ENCODE measurements at regions not wholly inside any gene's neighbourhood (a gene's known extent, or its start where the extent isn't known, plus 50 kb on each side); places are given as distances from the start of the nearest gene placed in this dataset.

DNA sequence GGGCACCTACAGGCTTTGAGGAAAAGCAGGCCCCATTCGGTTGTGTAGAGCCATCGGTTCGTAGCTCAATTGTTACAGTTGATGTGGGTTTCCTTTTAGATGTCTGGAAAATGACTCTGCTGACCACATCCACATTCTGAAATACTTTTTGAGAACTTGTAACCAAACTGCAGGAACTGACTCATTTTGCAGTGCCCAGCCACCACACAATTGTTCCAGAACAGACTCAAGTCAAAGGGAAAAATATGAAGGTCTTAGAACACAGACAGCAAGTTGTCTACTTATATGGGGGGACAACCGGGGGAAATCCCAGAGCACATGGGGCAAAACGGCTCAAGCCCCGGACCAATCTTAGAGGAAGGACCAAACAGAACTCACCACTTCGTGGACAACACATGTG is 557.6 kb upstream of the DIPK2B start:
- no peaks in the 10 kb centered on the region for H3K9me3 ChIP-seq (replicated peaks; ENCODE audit: control insufficient read depth, insufficient read depth, low read depth, low read length)
- no peaks in the 10 kb centered on the region for H3K36me3 ChIP-seq (ENCODE audit: control insufficient read depth, insufficient read depth, low read length)
- H4K20me1 ChIP-seq (replicated peaks; ENCODE audit: control insufficient read depth, insufficient read depth, low read length): no peaks in the 10 kb centered on the region
- H3K9me1 ChIP-seq (ENCODE audit: control insufficient read depth, insufficient read depth, low read length): no peaks in the 10 kb centered on the region
- no peak for ATAC-seq
- in situ Hi-C loops (cut with MboI): no loop called here
- no peaks in the 10 kb centered on the region for H3K79me2 ChIP-seq (ENCODE audit: control insufficient read depth, insufficient read depth, low read length)
- H2AFZ ChIP-seq (ENCODE audit: low read depth, low read length): no peak overlapping the region
- CTCF ChIA-PET (ENCODE audit: low intra/inter-chr PET ratio): no interaction called here
- no peak overlapping the region for H3K27ac ChIP-seq (ENCODE audit: extremely low read depth, low read depth, low read length)
- no peak overlapping the region for H3K4me2 ChIP-seq (ENCODE audit: insufficient read depth, low read length)
- WGBS (ENCODE audit: insufficient coverage, low coverage, missing lambda C conversion rate): 49% methylated on average over 6 of the region's 7 CpGs
- intact Hi-C loops (cut with micrococcal nuclease): no loop called here
- no peaks in the 10 kb centered on the region for H3K27me3 ChIP-seq (ENCODE audit: control insufficient read depth in 2 of 2, insufficient read depth in 2 of 2, low read length in 2 of 2)
- POLR2A ChIA-PET: no interaction called here
- no TSS peak for BruUV-seq (replicated peaks)
- H3K9ac ChIP-seq (ENCODE audit: insufficient read depth in 1 of 2, low read depth in 2 of 2, low read length in 2 of 2): no peak overlapping the region
- no peak for FAIRE-seq
- H3K4me3 ChIP-seq: no peak overlapping the region
- no peaks in the 10 kb centered on the region for H3K4me1 ChIP-seq (replicated peaks in 1 of 2; ENCODE audit: control insufficient read depth in 2 of 2, insufficient read depth in 2 of 2, low read length in 2 of 2)
- DNase-seq (ENCODE audit: extremely low read depth in 1 of 4, low spot score in 3 of 4): no peak
- TF ChIP-seq TOE1 (IDR thresholded peaks at IDR 0.05; ENCODE audit: borderline replicate concordance) (no peak), TOE1 (CRISPR knock-in tag; IDR thresholded peaks at IDR 0.05; ENCODE audit: borderline replicate concordance, low read depth) (no peak), NFIC (IDR thresholded peaks at IDR 0.05) (no peak)
- TF ChIP-seq, protein P1, sequence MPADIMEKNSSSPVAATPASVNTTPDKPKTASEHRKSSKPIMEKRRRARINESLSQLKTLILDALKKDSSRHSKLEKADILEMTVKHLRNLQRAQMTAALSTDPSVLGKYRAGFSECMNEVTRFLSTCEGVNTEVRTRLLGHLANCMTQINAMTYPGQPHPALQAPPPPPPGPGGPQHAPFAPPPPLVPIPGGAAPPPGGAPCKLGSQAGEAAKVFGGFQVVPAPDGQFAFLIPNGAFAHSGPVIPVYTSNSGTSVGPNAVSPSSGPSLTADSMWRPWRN (IDR thresholded peaks at IDR 0.05; ENCODE audit: low read depth): no peak

DNA sequence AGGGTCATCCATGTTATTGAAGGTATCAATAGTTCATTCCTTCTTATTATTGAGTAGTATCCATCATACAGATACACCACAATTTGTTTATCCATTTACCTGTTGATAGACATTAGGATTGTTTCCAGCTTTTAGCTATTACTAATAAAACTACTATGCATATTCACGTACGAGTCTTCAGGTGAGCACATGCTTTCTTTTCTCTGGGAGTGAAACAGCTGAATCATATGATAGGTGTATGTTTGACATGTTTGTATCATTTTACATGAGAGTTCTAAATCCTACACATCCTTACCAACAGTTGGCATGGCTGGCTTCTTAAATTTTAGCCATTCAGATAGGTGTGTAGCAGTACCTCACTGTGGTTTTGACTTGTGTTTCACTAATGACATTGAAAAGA is 556.6 kb upstream of the DIPK2B start:
- in situ Hi-C loops (cut with MboI) (no loop called here), intact Hi-C loops (cut with micrococcal nuclease) (no loop called here)
- no peaks in the 10 kb centered on the region for H3K9me3 ChIP-seq (replicated peaks; ENCODE audit: control insufficient read depth, insufficient read depth, low read depth, low read length)
- H4K20me1 ChIP-seq (replicated peaks; ENCODE audit: control insufficient read depth, insufficient read depth, low read length): no peaks in the 10 kb centered on the region
- no peak overlapping the region for H3K4me2 ChIP-seq (ENCODE audit: insufficient read depth, low read length)
- ChIA-PET POLR2A (no interaction called here), CTCF (ENCODE audit: low intra/inter-chr PET ratio) (no interaction called here)
- FAIRE-seq: no peak
- H3K4me1 ChIP-seq (replicated peaks in 1 of 2; ENCODE audit: control insufficient read depth in 2 of 2, insufficient read depth in 2 of 2, low read length in 2 of 2): no peaks in the 10 kb centered on the region
- H3K27me3 ChIP-seq (ENCODE audit: control insufficient read depth in 2 of 2, insufficient read depth in 2 of 2, low read length in 2 of 2): no peaks in the 10 kb centered on the region
- H3K4me3 ChIP-seq: no peak overlapping the region
- no peak for ATAC-seq
- H3K79me2 ChIP-seq (ENCODE audit: control insufficient read depth, insufficient read depth, low read length): no peaks in the 10 kb centered on the region
- no peaks in the 10 kb centered on the region for H3K36me3 ChIP-seq (ENCODE audit: control insufficient read depth, insufficient read depth, low read length)
- no peak overlapping the region for H2AFZ ChIP-seq (ENCODE audit: low read depth, low read length)
- no peak overlapping the region for H3K27ac ChIP-seq (ENCODE audit: extremely low read depth, low read depth, low read length)
- DNase-seq (ENCODE audit: extremely low read depth in 1 of 4, low spot score in 3 of 4): no peak
- no peak overlapping the region for H3K9ac ChIP-seq (ENCODE audit: insufficient read depth in 1 of 2, low read depth in 2 of 2, low read length in 2 of 2)
- no TSS peak for BruUV-seq (replicated peaks)
- H3K9me1 ChIP-seq (ENCODE audit: control insufficient read depth, insufficient read depth, low read length): no peaks in the 10 kb centered on the region
- WGBS (ENCODE audit: insufficient coverage, low coverage, missing lambda C conversion rate): 72% methylated on average over 2 of the region's 2 CpGs
- TF ChIP-seq ELF4 (CRISPR knock-in tag; IDR thresholded peaks at IDR 0.05): no peak
- TF ChIP-seq MCM7 (IDR thresholded peaks at IDR 0.05): no peak
- TF ChIP-seq BRD9 (IDR thresholded peaks at IDR 0.05; ENCODE audit: low read depth, partially characterized antibody): no peak
- no peak for TF ChIP-seq HBP1 (CRISPR knock-in tag; IDR thresholded peaks at IDR 0.05)
- no peak for TF ChIP-seq DDX20 (tag; IDR thresholded peaks at IDR 0.05; ENCODE audit: low read depth)
- TF ChIP-seq, protein P2, sequence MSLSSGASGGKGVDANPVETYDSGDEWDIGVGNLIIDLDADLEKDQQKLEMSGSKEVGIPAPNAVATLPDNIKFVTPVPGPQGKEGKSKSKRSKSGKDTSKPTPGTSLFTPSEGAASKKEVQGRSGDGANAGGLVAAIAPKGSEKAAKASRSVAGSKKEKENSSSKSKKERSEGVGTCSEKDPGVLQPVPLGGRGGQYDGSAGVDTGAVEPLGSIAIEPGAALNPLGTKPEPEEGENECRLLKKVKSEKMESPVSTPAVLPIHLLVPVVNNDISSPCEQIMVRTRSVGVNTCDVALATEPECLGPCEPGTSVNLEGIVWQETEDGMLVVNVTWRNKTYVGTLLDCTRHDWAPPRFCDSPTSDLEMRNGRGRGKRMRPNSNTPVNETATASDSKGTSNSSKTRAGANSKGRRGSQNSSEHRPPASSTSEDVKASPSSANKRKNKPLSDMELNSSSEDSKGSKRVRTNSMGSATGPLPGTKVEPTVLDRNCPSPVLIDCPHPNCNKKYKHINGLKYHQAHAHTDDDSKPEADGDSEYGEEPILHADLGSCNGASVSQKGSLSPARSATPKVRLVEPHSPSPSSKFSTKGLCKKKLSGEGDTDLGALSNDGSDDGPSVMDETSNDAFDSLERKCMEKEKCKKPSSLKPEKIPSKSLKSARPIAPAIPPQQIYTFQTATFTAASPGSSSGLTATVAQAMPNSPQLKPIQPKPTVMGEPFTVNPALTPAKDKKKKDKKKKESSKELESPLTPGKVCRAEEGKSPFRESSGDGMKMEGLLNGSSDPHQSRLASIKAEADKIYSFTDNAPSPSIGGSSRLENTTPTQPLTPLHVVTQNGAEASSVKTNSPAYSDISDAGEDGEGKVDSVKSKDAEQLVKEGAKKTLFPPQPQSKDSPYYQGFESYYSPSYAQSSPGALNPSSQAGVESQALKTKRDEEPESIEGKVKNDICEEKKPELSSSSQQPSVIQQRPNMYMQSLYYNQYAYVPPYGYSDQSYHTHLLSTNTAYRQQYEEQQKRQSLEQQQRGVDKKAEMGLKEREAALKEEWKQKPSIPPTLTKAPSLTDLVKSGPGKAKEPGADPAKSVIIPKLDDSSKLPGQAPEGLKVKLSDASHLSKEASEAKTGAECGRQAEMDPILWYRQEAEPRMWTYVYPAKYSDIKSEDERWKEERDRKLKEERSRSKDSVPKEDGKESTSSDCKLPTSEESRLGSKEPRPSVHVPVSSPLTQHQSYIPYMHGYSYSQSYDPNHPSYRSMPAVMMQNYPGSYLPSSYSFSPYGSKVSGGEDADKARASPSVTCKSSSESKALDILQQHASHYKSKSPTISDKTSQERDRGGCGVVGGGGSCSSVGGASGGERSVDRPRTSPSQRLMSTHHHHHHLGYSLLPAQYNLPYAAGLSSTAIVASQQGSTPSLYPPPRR (CRISPR knock-in tag; IDR thresholded peaks at IDR 0.05; ENCODE audit: borderline replicate concordance): no peak
- TF ChIP-seq ZNF384 (IDR thresholded peaks at IDR 0.05; ENCODE audit: low read depth, low read length): no peak
